ENCODE measurements at regions not wholly inside any gene's neighbourhood (a gene's known extent, or its start where the extent isn't known, plus 50 kb on each side); places are given as distances from the start of the nearest gene placed in this dataset.

GRCh38 chr12:100675432-100675831 lies 101.9 kb downstream of the GAS2L3 start:
- H3K4me3 ChIP-seq (ENCODE audit: low read depth, low read length, poor library complexity, severe bottlenecking), result no peak overlapping the region
- no peaks in the 10 kb centered on the region for H3K36me3 ChIP-seq (ENCODE audit: insufficient read depth, low read length, poor library complexity, severe bottlenecking)
- intact Hi-C loops (cut with micrococcal nuclease; ENCODE audit: unreplicated experiment), result no loop called here
- POLR2A ChIA-PET (ENCODE audit: low non-redundant PET), result interaction anchor here (0.6 kb wide), 1 partner anchor 440 kb away, joined by 5 read pairs; no protein-coding TSS in a partner anchor
- CTCF ChIA-PET, result interaction anchor here (0.5 kb wide), 1 partner anchor 122 kb away, joined by 3 read pairs; no protein-coding TSS in a partner anchor
- no TSS peak for BruUV-seq (replicated peaks)
- H3K4me1 ChIP-seq (ENCODE audit: insufficient read depth, low read length, poor library complexity, severe bottlenecking), result peaks cover 4% of the 10 kb centered on the region
- no peak for TF ChIP-seq EZH2 (IDR thresholded peaks at IDR 0.05; ENCODE audit: borderline replicate concordance, low read depth, low read length, poor library complexity, severe bottlenecking)
- no peak for TF ChIP-seq CTCF (conservative IDR thresholded peaks at IDR 0.05; ENCODE audit: low read depth, low read length)
- no peaks in the 10 kb centered on the region for H3K9me3 ChIP-seq (ENCODE audit: low read depth, low read length, poor library complexity, severe bottlenecking)
- H3K27ac ChIP-seq (ENCODE audit: low read depth, low read length, poor library complexity, severe bottlenecking), result no peak overlapping the region
- no peaks in the 10 kb centered on the region for H3K27me3 ChIP-seq (replicated peaks; ENCODE audit: insufficient read depth, low read depth, low read length, poor library complexity)
- DNase-seq (ENCODE audit: low spot score), result peak; percentile 82

GRCh38 chr12:100681074-100681473 lies 107.6 kb downstream of the GAS2L3 start:
- POLR2A ChIA-PET (ENCODE audit: low non-redundant PET), result no interaction called here
- Histone ChIP-seq H3K36me3 (ENCODE audit: insufficient read depth, low read length, poor library complexity, severe bottlenecking) (no peaks in the 10 kb centered on the region), H3K4me1 (ENCODE audit: insufficient read depth, low read length, poor library complexity, severe bottlenecking) (no peaks in the 10 kb centered on the region), H3K27ac (ENCODE audit: low read depth, low read length, poor library complexity, severe bottlenecking) (no peak overlapping the region), H3K27me3 (replicated peaks; ENCODE audit: insufficient read depth, low read depth, low read length, poor library complexity) (no peaks in the 10 kb centered on the region), H3K4me3 (ENCODE audit: low read depth, low read length, poor library complexity, severe bottlenecking) (no peak overlapping the region), H3K9me3 (ENCODE audit: low read depth, low read length, poor library complexity, severe bottlenecking) (peaks cover 10% of the 10 kb centered on the region)
- DNase-seq (ENCODE audit: low spot score), result no peak
- no TSS peak for BruUV-seq (replicated peaks)
- CTCF ChIA-PET, result no interaction called here
- intact Hi-C loops (cut with micrococcal nuclease; ENCODE audit: unreplicated experiment), result no loop called here
- no peak for TF ChIP-seq EZH2 (IDR thresholded peaks at IDR 0.05; ENCODE audit: borderline replicate concordance, low read depth, low read length, poor library complexity, severe bottlenecking)
- no peak for TF ChIP-seq CTCF (conservative IDR thresholded peaks at IDR 0.05; ENCODE audit: low read depth, low read length)

GRCh38 chr12:100682178-100682577 lies 108.7 kb downstream of the GAS2L3 start:
- no peak overlapping the region for H3K4me3 ChIP-seq (ENCODE audit: low read depth, low read length, poor library complexity, severe bottlenecking)
- H3K27me3 ChIP-seq (replicated peaks; ENCODE audit: insufficient read depth, low read depth, low read length, poor library complexity), result no peaks in the 10 kb centered on the region
- no peaks in the 10 kb centered on the region for H3K4me1 ChIP-seq (ENCODE audit: insufficient read depth, low read length, poor library complexity, severe bottlenecking)
- TF ChIP-seq EZH2 (IDR thresholded peaks at IDR 0.05; ENCODE audit: borderline replicate concordance, low read depth, low read length, poor library complexity, severe bottlenecking) (no peak), CTCF (conservative IDR thresholded peaks at IDR 0.05; ENCODE audit: low read depth, low read length) (no peak)
- ChIA-PET POLR2A (ENCODE audit: low non-redundant PET) (interaction anchor here (0.8 kb wide), 1 partner anchor 19 kb away, joined by 3 read pairs; no protein-coding TSS in a partner anchor), CTCF (interaction anchor here (0.6 kb wide), 1 partner anchor 31 kb away, joined by 3 read pairs; no protein-coding TSS in a partner anchor)
- BruUV-seq (replicated peaks), result no TSS peak
- no peak overlapping the region for H3K27ac ChIP-seq (ENCODE audit: low read depth, low read length, poor library complexity, severe bottlenecking)
- peaks cover 10% of the 10 kb centered on the region for H3K9me3 ChIP-seq (ENCODE audit: low read depth, low read length, poor library complexity, severe bottlenecking)
- intact Hi-C loops (cut with micrococcal nuclease; ENCODE audit: unreplicated experiment), result no loop called here
- DNase-seq (ENCODE audit: low spot score), result no peak
- no peaks in the 10 kb centered on the region for H3K36me3 ChIP-seq (ENCODE audit: insufficient read depth, low read length, poor library complexity, severe bottlenecking)
